HG02759 (cell line): ENCODE measurements at regions not wholly inside any gene's neighbourhood (a gene's known extent, or its start where the extent isn't known, plus 50 kb on each side); places are given as distances from the start of the nearest gene placed in this dataset.
"Not testable (repeated sequence)": the region's sequence is repeated elsewhere in the genome, so short reads cannot be mapped to it uniquely, and the experiment has no call there.

ENCODE experiments used
- ATAC-seq: cut with Tn5 transposase; IDR thresholded peaks from one replicate; pipeline ENCODE4 v1.9.1; 2021; ENCODE audit warnings: mild to moderate bottlenecking, moderate library complexity; ENCODE audit not compliant: unreplicated experiment

GRCh38 chr1:118828038-118828437, 160.1 kb downstream of the TBX15 start:
- ATAC-seq, result no peak

DNA sequence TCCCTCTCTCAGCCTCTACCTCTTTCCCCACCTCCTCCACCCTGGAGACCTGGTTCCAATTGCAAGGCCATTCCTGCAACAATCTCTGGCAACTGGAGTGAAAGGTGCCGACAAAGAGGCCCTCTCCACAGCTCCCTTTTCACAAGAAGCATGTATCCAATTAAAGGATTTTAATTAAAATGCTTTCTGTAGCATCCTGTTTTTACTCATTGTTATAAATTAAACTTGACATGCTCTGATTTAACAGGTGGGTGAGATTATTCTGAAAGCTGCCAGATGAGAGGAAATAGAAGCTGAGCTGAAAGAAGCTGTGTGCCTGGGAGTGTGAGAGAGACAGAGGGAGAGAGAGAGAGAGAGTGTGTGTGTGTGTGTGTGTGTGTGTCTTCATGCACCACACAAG, 160.5 kb downstream of the TBX15 start:
- ATAC-seq, result no peak

GRCh38 chr1:118827207-118827606, 160.9 kb downstream of the TBX15 start:
- ATAC-seq, result no peak

GRCh38 chr1:118826669-118827068, 161.5 kb downstream of the TBX15 start:
- ATAC-seq, result no peak

DNA sequence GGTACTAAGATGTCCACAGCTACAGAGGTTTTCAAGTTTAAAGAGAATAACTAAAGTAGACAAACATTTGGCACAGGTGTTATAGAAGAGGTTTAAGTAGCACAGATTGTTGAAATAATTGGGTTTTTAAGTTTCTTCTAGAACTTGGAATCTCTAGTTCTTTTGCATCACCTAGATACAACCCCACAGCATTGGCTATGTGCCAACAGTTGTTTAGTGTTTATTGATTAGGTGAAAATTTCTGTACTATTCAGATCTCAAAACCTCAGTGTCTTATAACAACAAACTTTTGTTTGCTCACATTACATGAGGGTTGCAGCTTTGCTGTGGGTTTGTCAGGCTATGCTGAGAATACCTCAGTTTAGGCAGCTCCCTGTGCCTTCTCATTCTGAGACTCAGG, 162.5 kb downstream of the TBX15 start:
- no peak for ATAC-seq

DNA sequence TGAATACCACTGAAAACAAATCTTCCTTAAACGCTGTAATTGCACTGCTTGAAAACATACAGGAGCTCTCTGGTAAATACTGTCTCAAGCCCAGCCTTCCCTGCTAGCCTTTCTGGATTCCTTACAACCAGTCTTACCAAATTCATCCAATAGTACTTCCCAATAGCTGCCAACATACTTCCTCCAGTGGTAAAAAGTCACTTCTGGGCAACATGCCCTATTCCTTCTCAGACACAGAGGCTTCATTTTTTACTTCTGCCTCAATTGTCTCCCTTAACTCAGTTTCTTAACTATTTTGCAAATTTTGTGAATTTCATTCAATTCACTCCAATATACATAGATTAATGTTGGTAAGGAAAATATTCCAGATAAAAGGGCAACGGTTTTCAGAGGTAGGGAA, 166.3 kb downstream of the TBX15 start:
- ATAC-seq, result no peak

- no peak for ATAC-seq
Observed at GRCh38 chr1:118820864-118821263, 167.3 kb downstream of the TBX15 start.

- no peak for ATAC-seq
Observed at GRCh38 chr1:118815909-118816308, 172.2 kb downstream of the TBX15 start.

DNA sequence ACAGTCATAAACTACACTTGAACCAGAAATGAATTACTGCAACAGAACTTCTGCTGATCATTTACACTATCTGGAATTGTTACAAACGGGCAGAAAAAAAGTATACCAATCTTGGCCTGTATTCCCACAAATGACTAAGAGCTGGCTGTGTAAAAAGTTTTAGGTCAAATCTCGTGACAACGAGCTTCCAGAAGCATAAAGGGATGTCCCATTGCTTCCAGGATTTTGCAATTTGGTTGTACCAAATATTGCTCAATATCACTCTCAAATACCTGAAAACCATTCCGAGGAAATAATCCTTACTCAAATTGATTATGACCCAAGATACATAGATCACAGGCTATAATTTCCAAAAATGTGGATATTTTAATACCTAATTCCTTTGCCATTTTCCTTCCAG, 175.6 kb downstream of the TBX15 start:
- no peak for ATAC-seq

GRCh38 chr1:118811156-118811555, 177.0 kb downstream of the TBX15 start:
- ATAC-seq, result no peak

- ATAC-seq, result no peak
Observed at GRCh38 chr1:118809586-118809985, 178.6 kb downstream of the TBX15 start.

DNA sequence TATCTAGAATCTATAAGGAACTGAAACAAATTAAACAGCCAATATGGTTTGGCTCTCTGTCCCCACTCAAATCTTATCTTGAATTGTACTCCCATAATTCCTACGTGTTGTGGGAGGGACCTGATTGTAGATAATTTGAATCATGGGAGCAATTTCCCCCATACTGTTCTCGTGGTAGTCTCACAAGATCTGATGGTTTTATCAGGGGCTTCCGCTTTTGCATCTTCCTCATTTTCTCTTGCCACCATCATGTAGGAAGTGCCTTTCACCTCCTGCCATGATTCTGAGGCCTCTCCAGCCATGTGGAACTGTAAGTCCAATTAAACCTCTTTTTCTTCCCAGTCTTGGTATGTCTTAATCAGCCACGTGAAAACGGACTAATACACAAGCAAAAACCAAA, 185.0 kb downstream of the TBX15 start:
- ATAC-seq, result not testable (repeated sequence)

- ATAC-seq, result no peak
Observed at GRCh38 chr1:118791094-118791691, 196.9 kb downstream of the TBX15 start.

- no peak for ATAC-seq
Observed at GRCh38 chr1:118788463-118788862, 199.7 kb downstream of the TBX15 start.

DNA sequence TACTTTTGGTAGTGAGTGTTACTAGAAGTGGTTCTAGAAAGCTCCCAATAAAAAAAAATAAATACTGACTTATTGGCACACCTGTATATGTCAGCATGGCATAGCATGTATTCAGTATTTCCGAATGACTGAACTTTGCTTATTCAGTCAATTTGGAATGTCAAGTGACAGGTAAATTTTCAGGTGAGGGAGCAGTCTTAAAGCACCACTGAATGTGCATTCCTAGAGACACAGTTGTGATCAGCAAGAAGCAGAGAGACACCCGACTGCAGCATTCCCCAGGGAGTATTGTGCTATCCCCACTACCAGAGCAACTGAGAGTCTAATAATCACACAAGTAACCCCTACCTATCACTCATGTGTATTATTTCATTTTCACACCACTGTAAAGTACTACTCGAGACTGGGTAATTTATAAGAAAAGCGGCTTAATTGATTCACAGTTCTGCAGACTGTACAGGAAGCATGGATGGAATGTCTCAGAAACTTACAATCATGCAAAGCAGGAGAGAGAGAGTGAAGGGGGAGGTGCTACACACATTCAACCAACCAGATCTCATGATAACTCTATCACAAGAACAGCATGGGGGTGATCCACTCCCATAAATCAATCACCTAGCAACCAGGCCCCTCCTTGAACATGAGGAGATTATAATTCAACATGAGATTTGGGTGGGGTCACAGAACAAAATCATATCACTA, 201.5 kb downstream of the TBX15 start:
- ATAC-seq, result no peak

- ATAC-seq, result no peak
Observed at GRCh38 chr1:118785246-118785645, 202.9 kb downstream of the TBX15 start.

DNA sequence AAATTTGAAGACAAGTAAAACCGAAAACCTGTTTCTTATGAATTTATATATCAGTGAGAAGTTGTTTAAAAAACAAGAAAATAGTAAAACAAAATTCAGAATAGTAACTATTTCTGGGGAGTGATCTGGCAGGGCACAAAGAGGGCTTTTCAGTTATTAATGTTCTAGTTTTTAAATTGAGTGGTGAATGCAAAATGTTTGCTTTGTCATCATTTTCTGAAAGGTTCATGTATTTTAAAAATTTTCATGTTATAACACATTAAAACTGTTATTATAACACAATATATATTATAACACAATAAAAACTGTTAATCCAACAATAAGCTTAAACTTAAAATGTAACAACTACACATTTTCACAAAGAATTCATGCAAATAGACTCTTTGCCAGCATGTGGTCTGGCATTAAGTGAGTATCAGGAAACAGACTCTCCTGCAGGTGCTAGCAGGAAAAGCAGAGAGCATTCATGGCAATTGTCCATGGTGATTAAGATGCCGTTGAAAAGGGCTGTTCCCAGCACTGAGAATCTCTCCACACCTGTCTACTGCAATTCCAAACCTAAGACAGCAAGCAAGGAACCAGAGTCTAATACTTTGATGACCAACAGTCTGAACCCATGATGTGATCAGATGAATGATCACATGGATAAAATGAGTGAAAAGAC, 204.9 kb downstream of the TBX15 start:
- no peak for ATAC-seq

GRCh38 chr1:118773656-118774055, 214.5 kb downstream of the TBX15 start:
- no peak for ATAC-seq

DNA sequence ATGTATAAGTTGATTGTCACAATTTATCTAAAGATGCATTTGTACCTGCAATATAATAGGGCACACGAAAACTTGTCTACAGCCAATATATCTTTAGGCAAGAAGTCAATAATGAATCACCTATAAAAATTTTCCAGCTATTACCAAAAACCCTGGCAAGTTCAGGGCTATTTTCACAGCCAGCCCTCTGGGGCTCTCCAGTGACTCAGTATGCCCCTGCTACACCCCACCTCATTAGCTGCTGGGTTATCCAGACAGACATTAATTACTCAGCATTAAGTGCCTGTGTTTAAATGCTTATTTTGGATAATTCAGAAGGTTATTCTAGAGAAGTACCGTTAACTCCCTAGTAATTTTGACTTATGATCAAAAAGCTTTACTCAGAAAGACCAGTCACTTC, 220.2 kb downstream of the TBX15 start:
- ATAC-seq, result no peak

GRCh38 chr1:118753976-118754375, 234.2 kb downstream of the TBX15 start:
- ATAC-seq, result no peak

- ATAC-seq, result no peak
Observed at GRCh38 chr1:118751166-118751565, 237.0 kb downstream of the TBX15 start.

DNA sequence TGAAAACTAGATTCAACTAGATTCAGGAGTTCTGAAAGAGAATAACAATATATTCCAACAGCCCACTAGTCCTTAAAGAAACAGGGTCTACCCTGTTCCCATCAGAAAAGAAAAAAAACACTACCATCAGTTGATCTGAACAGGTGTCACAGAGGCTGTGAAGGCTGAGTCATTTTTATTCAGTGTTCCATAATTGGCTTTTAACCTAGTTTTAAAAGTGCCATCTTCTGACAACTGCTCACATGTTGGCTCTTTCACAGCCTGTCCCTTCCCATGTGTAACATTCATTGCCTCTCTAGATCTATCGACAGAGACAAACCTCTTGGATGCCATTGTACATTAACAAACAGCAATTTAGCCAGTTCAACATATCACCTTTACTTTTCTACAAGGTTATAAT, 243.7 kb downstream of the TBX15 start:
- no peak for ATAC-seq
